ENCODE measurements at regions not wholly inside any gene's neighbourhood (a gene's known extent, or its start where the extent isn't known, plus 50 kb on each side); places are given as distances from the start of the nearest gene placed in this dataset.

DNA sequence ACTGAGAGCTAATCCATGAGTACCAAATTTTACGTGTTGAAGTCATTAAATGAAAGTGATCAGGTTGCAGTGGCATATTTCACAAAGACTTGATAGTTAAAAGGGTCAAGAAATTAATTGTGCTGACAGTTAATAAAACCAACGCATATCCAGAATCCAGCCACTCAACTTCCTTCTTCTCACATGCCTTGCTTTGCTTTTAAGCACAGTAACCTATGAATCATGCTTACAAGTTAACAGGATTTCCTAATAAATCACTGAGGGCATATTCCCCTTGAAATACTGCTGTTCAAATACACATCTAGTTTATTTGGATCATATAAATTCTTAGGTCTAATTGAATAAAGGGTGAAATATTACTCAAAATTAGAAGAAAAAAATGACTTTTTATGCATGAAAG lies 801.5 kb upstream of the EPHA6 start:
- Histone ChIP-seq H3K9me3 (ENCODE audit: low read depth, low read length) (no peaks in the 10 kb centered on the region), H3K27ac (no peak overlapping the region), H3K9ac (ENCODE audit: insufficient read length) (no peak overlapping the region), H3K4me3 (no peak overlapping the region), H3K36me3 (ENCODE audit: insufficient read depth, low read length) (no peaks in the 10 kb centered on the region)
- no peak for TF ChIP-seq POLR2AphosphoS5 (IDR thresholded peaks at IDR 0.05; ENCODE audit: borderline replicate concordance, low read depth, low read length)
- no peak for TF ChIP-seq EZH2 (IDR thresholded peaks at IDR 0.05)
- no peak for DNase-seq (ENCODE audit: low read depth, low spot score)

DNA sequence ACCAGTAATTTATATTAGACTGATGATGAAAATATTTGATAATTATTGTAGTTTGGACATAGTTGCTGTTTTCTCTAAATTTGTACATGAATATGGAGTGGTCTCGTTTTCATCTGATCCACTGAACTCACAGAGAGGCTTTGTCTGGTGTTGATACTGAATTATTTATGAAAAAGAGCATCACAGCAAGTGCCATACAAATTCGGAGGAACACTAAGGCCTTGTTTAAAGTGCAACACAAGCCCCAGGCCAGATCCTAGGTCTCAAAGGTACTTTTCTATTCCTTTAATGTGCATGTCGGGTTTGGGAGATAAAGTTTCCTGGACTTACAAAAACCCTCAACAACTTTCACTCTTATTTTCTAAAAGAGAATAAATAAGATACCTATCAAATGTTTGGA lies 796.8 kb upstream of the EPHA6 start:
- no peak overlapping the region for H3K4me3 ChIP-seq
- no peak for TF ChIP-seq FOXP2 (optimal IDR thresholded peaks at IDR 0.05; ENCODE audit: control extremely low read depth, extremely low read length, insufficient read depth)
- no peak for TF ChIP-seq POLR2AphosphoS5 (IDR thresholded peaks at IDR 0.05; ENCODE audit: borderline replicate concordance, low read depth, low read length)
- no peak for TF ChIP-seq EZH2 (IDR thresholded peaks at IDR 0.05)
- H3K9ac ChIP-seq (ENCODE audit: insufficient read length) = no peak overlapping the region

DNA sequence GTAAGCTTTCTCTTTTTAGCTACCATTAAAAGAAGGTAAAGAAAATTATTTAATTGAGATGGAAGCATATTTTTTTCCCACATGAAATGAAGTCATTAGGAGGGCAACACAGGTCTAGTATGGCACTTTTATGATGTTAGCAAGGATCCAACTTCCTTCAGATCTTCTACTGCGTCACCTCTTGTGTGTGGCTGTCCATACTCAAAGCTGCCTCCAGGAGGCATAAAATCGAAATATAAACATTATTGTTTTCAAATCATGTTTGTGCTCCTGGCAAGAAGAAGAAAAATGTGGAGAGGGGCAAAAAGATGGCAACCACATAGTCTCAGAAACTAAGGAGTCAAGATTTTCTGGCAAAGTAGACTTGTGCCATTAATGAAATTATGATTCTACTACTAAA lies 791.7 kb upstream of the EPHA6 start:
- H3K4me3 ChIP-seq = no peak overlapping the region
- H3K36me3 ChIP-seq (ENCODE audit: insufficient read depth, low read length) = no peaks in the 10 kb centered on the region
- no peaks in the 10 kb centered on the region for H3K9me3 ChIP-seq (ENCODE audit: low read depth, low read length)
- TF ChIP-seq POLR2AphosphoS5 (IDR thresholded peaks at IDR 0.05; ENCODE audit: borderline replicate concordance, low read depth, low read length) = no peak
- TF ChIP-seq EZH2 (IDR thresholded peaks at IDR 0.05) = no peak
- no peak for TF ChIP-seq FOXP2 (optimal IDR thresholded peaks at IDR 0.05; ENCODE audit: control extremely low read depth, extremely low read length, insufficient read depth)
- H3K27ac ChIP-seq = no peak overlapping the region
- no peak for DNase-seq (ENCODE audit: low read depth, low spot score)
- no peak overlapping the region for H3K9ac ChIP-seq (ENCODE audit: insufficient read length)

More for the DNA sequence above, 796.8 kb upstream of the EPHA6 start:
- H3K9me3 ChIP-seq (ENCODE audit: low read depth, low read length) = no peaks in the 10 kb centered on the region
- H3K27ac ChIP-seq = no peak overlapping the region
- H3K36me3 ChIP-seq (ENCODE audit: insufficient read depth, low read length) = no peaks in the 10 kb centered on the region
- no peak for DNase-seq (ENCODE audit: low read depth, low spot score)

DNA sequence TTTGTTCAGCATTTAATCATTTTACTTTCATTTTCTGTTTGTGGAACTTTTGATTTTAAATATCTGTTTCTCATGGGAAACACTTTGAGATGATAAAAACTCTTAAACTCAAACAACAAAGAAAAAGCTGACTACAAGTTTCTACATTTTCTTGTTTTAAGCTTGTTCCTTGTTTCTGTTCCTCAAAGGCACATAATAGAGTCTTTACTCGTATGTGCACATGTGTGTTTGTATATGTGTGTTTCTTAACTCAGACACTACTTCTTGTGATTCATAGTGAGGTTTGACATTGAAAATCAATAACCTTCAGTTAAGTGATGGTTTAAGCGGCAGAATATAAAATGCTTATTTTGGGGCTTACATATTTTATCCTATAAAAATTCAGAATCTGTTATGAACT lies 786.7 kb upstream of the EPHA6 start:
- Histone ChIP-seq H3K9me3 (ENCODE audit: low read depth, low read length) (no peaks in the 10 kb centered on the region), H3K36me3 (ENCODE audit: insufficient read depth, low read length) (no peaks in the 10 kb centered on the region), H3K4me3 (no peak overlapping the region), H3K9ac (ENCODE audit: insufficient read length) (no peak overlapping the region), H3K27ac (no peak overlapping the region)
- TF ChIP-seq POLR2AphosphoS5 (IDR thresholded peaks at IDR 0.05; ENCODE audit: borderline replicate concordance, low read depth, low read length) (no peak), EZH2 (IDR thresholded peaks at IDR 0.05) (no peak), FOXP2 (optimal IDR thresholded peaks at IDR 0.05; ENCODE audit: control extremely low read depth, extremely low read length, insufficient read depth) (no peak)
- DNase-seq (ENCODE audit: low read depth, low spot score) = no peak

DNA sequence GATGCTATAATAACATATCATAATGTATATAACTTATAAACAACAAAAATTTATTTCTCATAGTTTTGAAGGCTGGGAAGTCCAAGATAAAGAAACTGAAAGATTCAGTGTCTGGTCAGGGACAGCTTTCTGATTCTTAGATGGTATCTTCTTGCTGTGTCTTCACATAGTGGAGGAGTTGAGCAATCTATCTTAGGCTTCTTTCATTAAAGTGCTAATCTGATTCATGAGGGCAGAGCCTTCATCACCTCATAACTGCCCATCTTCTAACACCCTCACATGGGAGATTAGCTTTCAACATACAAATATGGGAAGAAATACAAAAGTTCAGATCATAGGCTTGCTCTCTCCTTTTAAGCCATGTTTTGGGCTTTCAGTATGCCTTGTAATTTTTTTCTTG lies 774.8 kb upstream of the EPHA6 start:
- no peaks in the 10 kb centered on the region for H3K9me3 ChIP-seq (ENCODE audit: low read depth, low read length)
- H3K9ac ChIP-seq (ENCODE audit: insufficient read length) = no peak overlapping the region
- H3K4me3 ChIP-seq = no peak overlapping the region
- H3K27ac ChIP-seq = no peak overlapping the region
- no peak for DNase-seq (ENCODE audit: low read depth, low spot score)
- TF ChIP-seq EZH2 (IDR thresholded peaks at IDR 0.05) (no peak), FOXP2 (optimal IDR thresholded peaks at IDR 0.05; ENCODE audit: control extremely low read depth, extremely low read length, insufficient read depth) (no peak), POLR2AphosphoS5 (IDR thresholded peaks at IDR 0.05; ENCODE audit: borderline replicate concordance, low read depth, low read length) (no peak)
- H3K36me3 ChIP-seq (ENCODE audit: insufficient read depth, low read length) = no peaks in the 10 kb centered on the region

DNA sequence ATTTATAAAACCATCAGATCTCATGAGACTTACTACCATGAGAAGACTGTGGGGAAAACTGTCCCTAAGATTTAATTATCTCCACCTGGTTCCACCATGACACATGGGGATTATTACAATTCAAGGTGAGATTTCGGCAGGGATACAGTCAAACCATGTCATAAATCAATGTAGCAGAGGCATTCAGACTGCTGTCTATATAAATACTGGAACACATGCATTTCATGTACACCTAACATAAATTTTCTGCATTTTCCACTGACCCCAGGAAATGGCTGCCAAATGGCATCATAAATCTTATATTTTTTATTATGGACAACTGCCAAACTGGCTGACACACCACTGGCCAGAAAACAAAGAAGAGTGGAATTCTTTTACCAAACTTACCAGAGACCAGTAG lies 755.1 kb upstream of the EPHA6 start:
- no peak for TF ChIP-seq POLR2AphosphoS5 (IDR thresholded peaks at IDR 0.05; ENCODE audit: borderline replicate concordance, low read depth, low read length)
- TF ChIP-seq EZH2 (IDR thresholded peaks at IDR 0.05) = no peak
- TF ChIP-seq FOXP2 (optimal IDR thresholded peaks at IDR 0.05; ENCODE audit: control extremely low read depth, extremely low read length, insufficient read depth) = no peak
- no peak for DNase-seq (ENCODE audit: low read depth, low spot score)
- no peak overlapping the region for H3K4me3 ChIP-seq
- no peaks in the 10 kb centered on the region for H3K9me3 ChIP-seq (ENCODE audit: low read depth, low read length)
- H3K36me3 ChIP-seq (ENCODE audit: insufficient read depth, low read length) = no peaks in the 10 kb centered on the region
- no peak overlapping the region for H3K9ac ChIP-seq (ENCODE audit: insufficient read length)
- H3K27ac ChIP-seq = no peak overlapping the region

DNA sequence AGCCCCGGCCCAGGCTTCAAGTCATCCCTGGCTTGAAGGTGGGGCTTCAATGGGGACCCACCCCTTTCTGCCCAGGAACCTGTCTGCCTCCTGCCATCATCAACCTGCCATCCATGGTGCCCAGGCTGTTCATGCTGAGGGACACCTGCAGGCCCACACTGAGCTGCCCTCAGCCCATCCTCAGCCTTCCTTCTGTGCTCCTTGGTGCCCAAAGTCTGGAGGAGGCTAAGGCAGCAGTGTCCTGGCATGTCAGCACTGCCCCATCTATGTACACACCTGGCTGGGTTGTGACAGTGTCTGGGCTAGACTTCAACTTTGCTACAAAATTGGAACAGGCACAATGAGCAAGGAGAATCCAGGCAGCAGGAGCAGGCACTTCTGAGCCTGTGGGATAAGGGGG lies 745.3 kb upstream of the EPHA6 start:
- no peak overlapping the region for H3K4me3 ChIP-seq

DNA sequence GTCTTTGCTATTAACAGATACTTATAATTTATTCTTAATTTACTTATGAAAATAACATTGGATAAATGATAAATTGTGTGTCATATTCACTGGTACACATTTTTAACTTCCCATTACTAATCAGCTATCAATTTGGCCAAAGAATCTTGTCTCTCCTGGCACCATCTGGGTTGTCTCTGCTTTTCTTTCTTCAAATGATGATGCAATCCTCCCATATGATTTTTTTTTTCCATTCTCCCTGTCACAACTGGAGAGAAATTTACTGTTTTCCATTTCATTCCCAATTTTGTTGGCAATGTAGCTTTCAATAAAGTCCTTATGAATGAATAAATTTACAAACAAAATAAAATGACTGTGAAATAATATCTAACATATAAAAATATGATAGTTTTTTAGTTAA lies 743.7 kb upstream of the EPHA6 start:
- Histone ChIP-seq H3K27ac (no peak overlapping the region), H3K36me3 (ENCODE audit: insufficient read depth, low read length) (no peaks in the 10 kb centered on the region), H3K9me3 (ENCODE audit: low read depth, low read length) (no peaks in the 10 kb centered on the region), H3K4me3 (no peak overlapping the region), H3K9ac (ENCODE audit: insufficient read length) (no peak overlapping the region)
- DNase-seq (ENCODE audit: low read depth, low spot score) = no peak
- no peak for TF ChIP-seq EZH2 (IDR thresholded peaks at IDR 0.05)
- no peak for TF ChIP-seq FOXP2 (optimal IDR thresholded peaks at IDR 0.05; ENCODE audit: control extremely low read depth, extremely low read length, insufficient read depth)
- no peak for TF ChIP-seq POLR2AphosphoS5 (IDR thresholded peaks at IDR 0.05; ENCODE audit: borderline replicate concordance, low read depth, low read length)

More for the DNA sequence above, 745.3 kb upstream of the EPHA6 start:
- TF ChIP-seq FOXP2 (optimal IDR thresholded peaks at IDR 0.05; ENCODE audit: control extremely low read depth, extremely low read length, insufficient read depth) = no peak
- TF ChIP-seq POLR2AphosphoS5 (IDR thresholded peaks at IDR 0.05; ENCODE audit: borderline replicate concordance, low read depth, low read length) = no peak
- no peak for TF ChIP-seq EZH2 (IDR thresholded peaks at IDR 0.05)
- Histone ChIP-seq H3K9ac (ENCODE audit: insufficient read length) (no peak overlapping the region), H3K9me3 (ENCODE audit: low read depth, low read length) (no peaks in the 10 kb centered on the region), H3K36me3 (ENCODE audit: insufficient read depth, low read length) (no peaks in the 10 kb centered on the region), H3K27ac (no peak overlapping the region)
- no peak for DNase-seq (ENCODE audit: low read depth, low spot score)

DNA sequence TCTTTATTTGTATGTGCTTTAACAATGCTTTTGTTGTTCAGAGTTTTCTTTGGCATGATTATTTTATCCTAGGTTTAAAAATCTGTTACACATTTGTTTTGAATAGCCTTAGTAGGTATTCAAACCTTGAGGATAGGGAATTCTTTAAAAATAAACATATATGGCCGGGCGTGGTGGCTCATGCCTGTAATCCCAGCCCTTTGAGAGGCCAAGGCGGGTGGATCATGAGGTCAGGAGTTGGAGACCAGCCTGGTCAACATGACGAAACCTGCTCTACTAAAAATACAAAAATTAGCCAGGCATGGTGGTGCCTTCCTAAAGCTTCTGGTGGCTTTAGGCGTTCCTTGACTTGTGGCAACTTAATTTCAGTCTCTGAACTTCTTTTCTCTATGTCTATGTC lies 743.3 kb upstream of the EPHA6 start:
- TF ChIP-seq FOXP2 (optimal IDR thresholded peaks at IDR 0.05; ENCODE audit: control extremely low read depth, extremely low read length, insufficient read depth) = no peak
- no peak for TF ChIP-seq POLR2AphosphoS5 (IDR thresholded peaks at IDR 0.05; ENCODE audit: borderline replicate concordance, low read depth, low read length)
- no peak for TF ChIP-seq EZH2 (IDR thresholded peaks at IDR 0.05)
- no peak overlapping the region for H3K9ac ChIP-seq (ENCODE audit: insufficient read length)
- no peaks in the 10 kb centered on the region for H3K36me3 ChIP-seq (ENCODE audit: insufficient read depth, low read length)
- H3K4me3 ChIP-seq = no peak overlapping the region
- no peak overlapping the region for H3K27ac ChIP-seq
- DNase-seq (ENCODE audit: low read depth, low spot score) = no peak
- H3K9me3 ChIP-seq (ENCODE audit: low read depth, low read length) = no peaks in the 10 kb centered on the region

Measured in SK-N-MC (cell line).